HEK293T (cell line): ENCODE measurements at regions not wholly inside any gene's neighbourhood (a gene's known extent, or its start where the extent isn't known, plus 50 kb on each side); places are given as distances from the start of the nearest gene placed in this dataset.
"Not testable (repeated sequence)": the region's sequence is repeated elsewhere in the genome, so short reads cannot be mapped to it uniquely, and the experiment has no call there.

Source experiments
- CTCF ChIA-PET: fragments of 350-600 bp; formaldehyde crosslinking; extraction: SDS; loops from one replicate; lab custom pipeline; 2021; ENCODE audit warnings: antibody characterized with exemption, inconsistent platforms; lab: Yijun Ruan, JAX
- POLR2A ChIA-PET: fragments of 350-600 bp; formaldehyde crosslinking; extraction: SDS; loops from one replicate; lab custom pipeline; 2020; ENCODE audit warnings: antibody characterized with exemption, inconsistent platforms; lab: Yijun Ruan, JAX
- DNase-seq: peaks from one replicate; pipeline ENCODE4 v3.0.0; 2012; ENCODE audit warnings: mixed read lengths; ENCODE audit errors: extremely low spot score
- ARNT ChIP-seq: fragments of 450-650 bp; IDR thresholded peaks from 2 replicates; pipeline ENCODE4 v1.6.1; 2017; ENCODE audit warnings: mild to moderate bottlenecking
- BHLHE40 ChIP-seq: fragments of 450-650 bp; IDR thresholded peaks from 2 replicates; pipeline ENCODE4 v1.6.1; 2016; ENCODE audit warnings: mild to moderate bottlenecking, moderate library complexity, borderline replicate concordance
- CTBP1 ChIP-seq: fragments of 450-650 bp; IDR thresholded peaks from 2 replicates; pipeline ENCODE4 v1.6.1; 2016; ENCODE audit warnings: borderline replicate concordance
- ELF4 ChIP-seq: fragments of 450-650 bp; IDR thresholded peaks from 2 replicates; pipeline ENCODE4 v1.6.1; 2017; ENCODE audit warnings: antibody characterized with exemption
- FOXA1 ChIP-seq: fragments of 450-650 bp; IDR thresholded peaks from 2 replicates; pipeline ENCODE4 v1.6.1; 2016; ENCODE audit warnings: mild to moderate bottlenecking
- FOXK2 ChIP-seq: fragments of 450-650 bp; IDR thresholded peaks from 2 replicates; pipeline ENCODE4 v1.6.1; 2016; ENCODE audit warnings: mild to moderate bottlenecking
- FOXM1 ChIP-seq: fragments of 450-650 bp; IDR thresholded peaks from 2 replicates; pipeline ENCODE4 v1.6.1; 2017; ENCODE audit warnings: mild to moderate bottlenecking, borderline replicate concordance
- HDGF ChIP-seq: fragments of 450-650 bp; IDR thresholded peaks from 2 replicates; pipeline ENCODE4 v1.6.1; 2017; ENCODE audit warnings: antibody characterized with exemption, borderline replicate concordance
- L3MBTL2 ChIP-seq: fragments of 450-650 bp; conservative IDR thresholded peaks from 2 replicates; pipeline ENCODE4 v1.6.1; 2016; ENCODE audit warnings: mild to moderate bottlenecking
- LEF1 ChIP-seq: fragments of 450-650 bp; IDR thresholded peaks from 2 replicates; pipeline ENCODE4 v1.6.1; 2017; ENCODE audit warnings: mild to moderate bottlenecking, borderline replicate concordance
- NFRKB ChIP-seq: fragments of 450-650 bp; IDR thresholded peaks from 2 replicates; pipeline ENCODE4 v1.6.1; 2016; ENCODE audit warnings: mild to moderate bottlenecking, moderate library complexity
- PKNOX1 ChIP-seq: fragments of 450-650 bp; IDR thresholded peaks from 2 replicates; pipeline ENCODE4 v1.6.1; 2016
- SP1 ChIP-seq: fragments of 450-650 bp; IDR thresholded peaks from 2 replicates; pipeline ENCODE4 v1.6.1; 2017
- SUZ12 ChIP-seq: fragments of 450-650 bp; IDR thresholded peaks from 2 replicates; pipeline ENCODE4 v1.6.1; 2016; ENCODE audit warnings: mild to moderate bottlenecking
- TARDBP ChIP-seq: fragments of 450-650 bp; IDR thresholded peaks from 2 replicates; pipeline ENCODE4 v1.6.1; 2016
- ZNF384 ChIP-seq: fragments of 450-650 bp; IDR thresholded peaks from 2 replicates; pipeline ENCODE4 v1.6.1; 2016

- DNase-seq: no peak
- CTCF ChIA-PET: no interaction called here
- no peak for TF ChIP-seq ELF4
- TF ChIP-seq TARDBP: no peak
- TF ChIP-seq NFRKB: no peak
- no peak for TF ChIP-seq SUZ12
- no peak for TF ChIP-seq FOXM1
- TF ChIP-seq FOXA1: no peak
- TF ChIP-seq HDGF: no peak
- TF ChIP-seq SP1: no peak
- no peak for TF ChIP-seq ARNT
- no peak for TF ChIP-seq L3MBTL2
- TF ChIP-seq PKNOX1: no peak
- no peak for TF ChIP-seq FOXK2
- TF ChIP-seq BHLHE40: no peak
- no peak for TF ChIP-seq CTBP1
- POLR2A ChIA-PET: no interaction called here
Observed at GRCh38 chr21:24552491-24552890, 1054.8 kb downstream of the MRPL39 start.

- POLR2A ChIA-PET: no interaction called here
- CTCF ChIA-PET: no interaction called here
- DNase-seq: no peak
- TF ChIP-seq LEF1: no peak
- no peak for TF ChIP-seq BHLHE40
- TF ChIP-seq HDGF: no peak
- TF ChIP-seq SP1: no peak
- no peak for TF ChIP-seq CTBP1
- no peak for TF ChIP-seq PKNOX1
- TF ChIP-seq ZNF384: no peak
- no peak for TF ChIP-seq NFRKB
- TF ChIP-seq FOXA1: no peak
Observed at GRCh38 chr21:24545807-24546361, 1061.4 kb downstream of the MRPL39 start.

- CTCF ChIA-PET: interaction anchor here (0.6 kb wide), 1 partner anchor 1055 kb away, joined by 4 read pairs; no protein-coding TSS in a partner anchor
- no peak for DNase-seq
- TF ChIP-seq L3MBTL2 (no peak), SP1 (no peak), LEF1 (no peak), TARDBP (no peak), FOXM1 (no peak), BHLHE40 (no peak), SUZ12 (no peak), FOXK2 (no peak), NFRKB (no peak), ARNT (no peak), PKNOX1 (no peak), ELF4 (no peak), FOXA1 (no peak), CTBP1 (no peak), ZNF384 (no peak), HDGF (no peak)
- POLR2A ChIA-PET: no interaction called here
Observed at GRCh38 chr21:24514081-24514733, 1093.1 kb downstream of the MRPL39 start.

GRCh38 chr21:24509131-24509530 lies 1098.2 kb downstream of the MRPL39 start:
- DNase-seq: no peak
- POLR2A ChIA-PET: no interaction called here
- TF ChIP-seq ARNT (no peak), FOXA1 (no peak), FOXM1 (no peak), PKNOX1 (no peak), ELF4 (no peak), HDGF (no peak), NFRKB (no peak), TARDBP (no peak), SUZ12 (no peak), FOXK2 (no peak), L3MBTL2 (no peak), CTBP1 (no peak), LEF1 (no peak)
- CTCF ChIA-PET: no interaction called here

DNA sequence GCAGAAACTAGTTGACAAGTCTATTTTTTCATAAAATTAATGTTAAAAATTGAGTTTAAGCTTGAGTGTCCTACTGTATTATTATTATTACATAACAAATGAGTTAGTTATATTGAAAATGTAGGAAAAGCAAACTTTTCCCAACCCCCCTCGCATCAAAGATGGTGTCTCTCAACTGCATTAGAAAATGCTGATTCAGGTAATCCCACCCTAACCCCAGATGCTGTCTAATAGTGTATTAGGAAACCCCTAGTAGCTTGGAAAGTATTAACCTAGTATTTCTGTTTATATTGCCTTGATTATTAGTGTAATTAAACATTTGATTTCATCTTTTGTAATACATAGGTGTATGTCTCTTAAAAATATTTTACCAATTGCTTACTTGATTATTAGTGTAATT lies 1120.3 kb downstream of the MRPL39 start:
- ChIA-PET CTCF (no interaction called here), POLR2A (no interaction called here)
- no peak for DNase-seq
- TF ChIP-seq FOXK2 (no peak), BHLHE40 (no peak), HDGF (no peak), ELF4 (no peak), SP1 (no peak), FOXM1 (no peak), ARNT (no peak), PKNOX1 (no peak), LEF1 (no peak), CTBP1 (no peak), TARDBP (no peak), L3MBTL2 (no peak), ZNF384 (no peak), NFRKB (no peak), SUZ12 (no peak), FOXA1 (no peak)

- CTCF ChIA-PET, POLR2A ChIA-PET, DNase-seq: not testable (repeated sequence)
Observed at GRCh38 chr21:24483361-24483760, 1123.9 kb downstream of the MRPL39 start.
